Bronchial epithelial cell (primary cell): ENCODE measurements at regions not wholly inside any gene's neighbourhood (a gene's known extent, or its start where the extent isn't known, plus 50 kb on each side); places are given as distances from the start of the nearest gene placed in this dataset.
A peak's percentile ranks its signal among the peaks of the same experiment; 100 is the strongest.

Experiments used
- DNase-seq: peaks from one replicate; pipeline ENCODE4 v3.0.0-alpha.2; 2010; ENCODE audit warnings: low read depth
- FAIRE-seq: peaks from 2 replicates; lab custom pipeline; 2011; peaks lifted over from hg19 to GRCh38; lab: Jason Lieb, UNC
- H3K27me3 ChIP-seq: 2 replicates; pipeline ENCODE4 v1.5.1; 2011; ENCODE audit warnings: low read length; ENCODE audit not compliant: control insufficient read depth, insufficient read depth
- H3K36me3 ChIP-seq: 2 replicates; pipeline ENCODE4 v1.5.1; 2011; ENCODE audit warnings: low read length; ENCODE audit not compliant: control insufficient read depth, insufficient read depth
- H3K4me3 ChIP-seq: 2 replicates; pipeline ENCODE4 v1.5.1; 2011; ENCODE audit warnings: mild to moderate bottlenecking, low read depth, low read length, control low read depth
- CTCF ChIP-seq: IDR thresholded peaks from 2 replicates; pipeline ENCODE4 v1.5.1; 2011; ENCODE audit warnings: mild to moderate bottlenecking, moderate library complexity, low read length, control low read depth, inconsistent platforms; ENCODE audit not compliant: insufficient read depth, severe bottlenecking

DNA sequence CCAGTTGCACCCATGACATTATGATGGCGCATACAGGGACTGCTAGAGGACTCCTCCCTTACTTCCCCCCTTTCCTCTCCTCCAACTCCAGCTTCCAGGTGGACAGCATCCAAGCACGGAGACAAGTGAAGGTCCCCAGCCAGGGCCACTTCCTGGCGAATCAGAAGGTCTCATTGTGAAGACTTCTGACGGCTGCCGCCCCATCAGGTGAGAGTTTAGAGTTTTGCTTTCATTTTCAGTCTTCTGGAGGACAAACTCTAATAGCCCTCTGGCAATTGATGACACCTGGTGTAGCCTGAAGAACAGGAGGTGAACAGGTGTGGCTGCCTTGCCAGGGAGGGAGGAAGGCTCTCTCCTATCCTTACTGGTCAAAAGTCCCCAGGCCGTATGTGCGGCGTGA is 77.3 kb upstream of the KCNH7 start:
- H3K4me3 ChIP-seq = no peak overlapping the region
- FAIRE-seq (no peak), DNase-seq (no peak)
- no peaks in the 10 kb centered on the region for H3K27me3 ChIP-seq
- TF ChIP-seq CTCF = no peak
- H3K36me3 ChIP-seq = no peaks in the 10 kb centered on the region

DNA sequence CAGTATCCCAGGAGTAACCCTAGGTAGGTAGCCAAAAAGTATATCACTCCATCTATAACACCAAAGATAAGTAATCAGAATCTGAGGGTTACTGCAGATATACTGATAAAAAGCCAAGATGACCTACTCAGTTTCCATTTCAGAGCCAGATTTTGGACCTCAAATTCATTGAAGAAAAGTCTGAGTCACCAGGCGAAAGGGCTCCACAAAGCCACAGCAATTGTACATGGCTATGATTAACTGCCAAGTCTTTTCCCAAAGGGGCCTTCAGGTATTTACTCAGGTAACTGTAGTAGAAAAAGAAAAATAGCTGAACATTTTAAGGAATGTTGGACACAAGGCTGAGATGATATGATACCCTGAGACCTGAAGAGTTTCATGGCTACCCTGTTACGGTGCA is 75.6 kb upstream of the KCNH7 start:
- Histone ChIP-seq H3K36me3 (no peaks in the 10 kb centered on the region), H3K27me3 (no peaks in the 10 kb centered on the region), H3K4me3 (no peak overlapping the region)
- no peak for FAIRE-seq
- no peak for DNase-seq
- no peak for TF ChIP-seq CTCF

DNA sequence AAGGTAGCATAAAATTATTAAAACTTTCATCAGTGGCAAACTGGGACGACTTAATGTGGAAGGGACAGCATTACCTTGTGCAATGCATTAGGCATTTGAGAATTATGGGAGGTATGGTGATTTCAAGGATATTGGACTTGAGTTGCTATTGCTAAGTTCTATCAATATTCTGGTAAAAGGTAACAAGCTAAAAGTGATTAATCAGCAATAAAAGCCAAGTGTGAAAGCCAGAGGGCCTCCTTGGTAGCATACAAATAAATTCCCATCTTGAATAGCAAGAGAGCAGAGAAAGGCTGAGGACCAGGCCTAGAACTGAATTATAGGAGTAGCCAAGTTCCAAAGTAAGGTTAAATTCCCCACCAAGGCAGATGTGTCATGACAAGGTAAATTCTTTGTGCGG is 74.2 kb upstream of the KCNH7 start:
- H3K4me3 ChIP-seq = no peak overlapping the region
- FAIRE-seq = no peak
- no peak for DNase-seq
- no peaks in the 10 kb centered on the region for H3K27me3 ChIP-seq
- H3K36me3 ChIP-seq = no peaks in the 10 kb centered on the region
- no peak for TF ChIP-seq CTCF

- no peak for FAIRE-seq
- TF ChIP-seq CTCF = no peak
- Histone ChIP-seq H3K27me3 (no peaks in the 10 kb centered on the region), H3K36me3 (no peaks in the 10 kb centered on the region), H3K4me3 (no peak overlapping the region)
- no peak for DNase-seq
Measured at GRCh38 chr2:162908567-162908966, 70.0 kb upstream of the KCNH7 start.

DNA sequence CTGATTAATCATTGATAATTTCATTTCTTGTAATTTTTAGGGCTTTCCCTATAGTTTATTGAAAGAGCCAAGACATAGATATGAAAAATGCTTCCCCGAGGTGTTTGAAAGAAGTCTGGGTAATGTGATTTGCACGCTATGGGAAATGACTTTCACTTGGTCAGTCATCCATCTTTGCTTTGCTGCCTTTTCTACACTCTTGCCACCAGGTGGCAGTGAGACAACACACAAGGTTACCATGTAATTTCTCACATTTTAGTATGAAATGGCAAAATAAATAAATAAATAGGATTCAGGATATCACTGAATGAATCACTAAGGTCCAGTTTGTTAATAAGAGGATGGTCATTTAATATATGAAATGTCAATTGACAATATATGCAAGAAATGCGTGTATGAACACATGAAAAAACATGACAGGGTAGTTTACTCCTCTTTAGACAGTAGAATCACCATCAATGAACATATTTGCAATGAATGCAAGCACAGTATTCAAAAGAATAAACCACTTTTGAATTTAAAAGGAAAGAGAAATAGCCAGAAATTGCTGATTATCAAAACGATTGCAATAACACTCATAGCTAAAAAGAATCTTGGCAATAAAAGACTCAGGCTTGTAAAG is 52.2 kb upstream of the KCNH7 start:
- peak; percentile 72 for DNase-seq
- Histone ChIP-seq H3K36me3 (no peaks in the 10 kb centered on the region), H3K4me3 (no peak overlapping the region), H3K27me3 (no peaks in the 10 kb centered on the region)
- peak; percentile 62 for TF ChIP-seq CTCF
- no peak for FAIRE-seq

GRCh38 chr2:162888652-162889051 is 50.1 kb upstream of the KCNH7 start:
- FAIRE-seq (no peak), DNase-seq (no peak)
- Histone ChIP-seq H3K4me3 (no peak overlapping the region), H3K27me3 (no peaks in the 10 kb centered on the region), H3K36me3 (no peaks in the 10 kb centered on the region)
- no peak for TF ChIP-seq CTCF
